CD4-positive, alpha-beta T cell treated with Interleukin-2 at 100 ng/mL for 4 hours (primary cell): ENCODE measurements at regions not wholly inside any gene's neighbourhood (a gene's known extent, or its start where the extent isn't known, plus 50 kb on each side); places are given as distances from the start of the nearest gene placed in this dataset.

Experiments
- DNase-seq: peaks from one replicate; pipeline ENCODE4 v3.0.0-alpha.2; 2020; ENCODE audit warnings: low spot score

GRCh38 chr2:128980475-128980874 is 661.8 kb upstream of the HS6ST1 start:
- no peak for DNase-seq

GRCh38 chr2:128981353-128981752 is 662.7 kb upstream of the HS6ST1 start:
- DNase-seq, result no peak

GRCh38 chr2:128982001-128982400 is 663.3 kb upstream of the HS6ST1 start:
- DNase-seq, result no peak

- no peak for DNase-seq
Measured at GRCh38 chr2:128982670-128983069, 664.0 kb upstream of the HS6ST1 start.

GRCh38 chr2:128983094-128983493 is 664.4 kb upstream of the HS6ST1 start:
- DNase-seq, result no peak

GRCh38 chr2:128984081-128984480 is 665.4 kb upstream of the HS6ST1 start:
- DNase-seq, result no peak

- no peak for DNase-seq
Measured at GRCh38 chr2:128984855-128985254, 666.2 kb upstream of the HS6ST1 start.

GRCh38 chr2:128986026-128986715 is 667.5 kb upstream of the HS6ST1 start:
- DNase-seq, result no peak

- DNase-seq, result no peak
Measured at GRCh38 chr2:128986867-128987268, 668.2 kb upstream of the HS6ST1 start.

GRCh38 chr2:128988326-128988725 is 669.7 kb upstream of the HS6ST1 start:
- DNase-seq, result no peak

GRCh38 chr2:128988967-128989366 is 670.3 kb upstream of the HS6ST1 start:
- DNase-seq, result no peak

GRCh38 chr2:128995086-128995485 is 676.4 kb upstream of the HS6ST1 start:
- DNase-seq, result no peak

GRCh38 chr2:128996078-128996477 is 677.4 kb upstream of the HS6ST1 start:
- DNase-seq, result no peak

GRCh38 chr2:128997166-128997866 is 678.6 kb upstream of the HS6ST1 start:
- no peak for DNase-seq

GRCh38 chr2:129001926-129002325 is 683.3 kb upstream of the HS6ST1 start:
- DNase-seq, result no peak

- no peak for DNase-seq
Measured at GRCh38 chr2:129002751-129003150, 684.1 kb upstream of the HS6ST1 start.

- DNase-seq, result no peak
Measured at GRCh38 chr2:129004485-129004884, 685.8 kb upstream of the HS6ST1 start.

GRCh38 chr2:129004940-129005490 is 686.3 kb upstream of the HS6ST1 start:
- no peak for DNase-seq

GRCh38 chr2:129006135-129006886 is 687.6 kb upstream of the HS6ST1 start:
- no peak for DNase-seq

- no peak for DNase-seq
Measured at GRCh38 chr2:129006901-129007300, 688.2 kb upstream of the HS6ST1 start.

- DNase-seq, result no peak
Measured at GRCh38 chr2:129008055-129008880, 689.6 kb upstream of the HS6ST1 start.
